ENCODE measurements at regions not wholly inside any gene's neighbourhood (a gene's known extent, or its start where the extent isn't known, plus 50 kb on each side); places are given as distances from the start of the nearest gene placed in this dataset.

DNA sequence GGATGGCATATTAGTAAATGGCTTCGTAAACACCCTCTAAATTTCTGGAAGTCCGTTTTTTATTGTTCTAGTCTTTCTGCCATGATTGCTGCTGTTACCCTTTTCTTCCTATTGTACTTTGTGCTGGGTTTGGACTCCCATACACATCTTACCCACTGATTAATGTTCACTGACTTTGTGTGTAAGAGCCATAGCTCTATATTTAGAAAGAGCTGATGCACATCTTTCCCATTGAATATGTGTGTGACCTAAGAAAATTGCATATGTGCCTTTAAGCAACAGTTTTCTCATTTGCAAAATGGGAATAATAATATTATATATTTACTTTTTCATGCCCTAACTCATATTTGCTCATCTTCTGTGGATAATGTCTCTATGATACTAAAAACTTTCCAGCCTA, 135.8 kb upstream of the DLX6 start:
- TF ChIP-seq, protein P1, sequence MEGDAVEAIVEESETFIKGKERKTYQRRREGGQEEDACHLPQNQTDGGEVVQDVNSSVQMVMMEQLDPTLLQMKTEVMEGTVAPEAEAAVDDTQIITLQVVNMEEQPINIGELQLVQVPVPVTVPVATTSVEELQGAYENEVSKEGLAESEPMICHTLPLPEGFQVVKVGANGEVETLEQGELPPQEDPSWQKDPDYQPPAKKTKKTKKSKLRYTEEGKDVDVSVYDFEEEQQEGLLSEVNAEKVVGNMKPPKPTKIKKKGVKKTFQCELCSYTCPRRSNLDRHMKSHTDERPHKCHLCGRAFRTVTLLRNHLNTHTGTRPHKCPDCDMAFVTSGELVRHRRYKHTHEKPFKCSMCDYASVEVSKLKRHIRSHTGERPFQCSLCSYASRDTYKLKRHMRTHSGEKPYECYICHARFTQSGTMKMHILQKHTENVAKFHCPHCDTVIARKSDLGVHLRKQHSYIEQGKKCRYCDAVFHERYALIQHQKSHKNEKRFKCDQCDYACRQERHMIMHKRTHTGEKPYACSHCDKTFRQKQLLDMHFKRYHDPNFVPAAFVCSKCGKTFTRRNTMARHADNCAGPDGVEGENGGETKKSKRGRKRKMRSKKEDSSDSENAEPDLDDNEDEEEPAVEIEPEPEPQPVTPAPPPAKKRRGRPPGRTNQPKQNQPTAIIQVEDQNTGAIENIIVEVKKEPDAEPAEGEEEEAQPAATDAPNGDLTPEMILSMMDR (IDR thresholded peaks at IDR 0.05): no peak
- no peak for TF ChIP-seq POLR2A (IDR thresholded peaks at IDR 0.05)
